ENCODE measurements at regions not wholly inside any gene's neighbourhood (a gene's known extent, or its start where the extent isn't known, plus 50 kb on each side); places are given as distances from the start of the nearest gene placed in this dataset.

GRCh38 chr15:72847033-72847432 is 63.5 kb upstream of the ADPGK start:
- TF ChIP-seq CTCF (IDR thresholded peaks at IDR 0.05 in 8 of 11, conservative IDR thresholded peaks at IDR 0.05 in 3 of 11) (no peak), POLR2AphosphoS5 (IDR thresholded peaks at IDR 0.05) (no peak)

Data from spleen (tissue), 7 donors.